Peyer's patch (tissue), 4 donors: ENCODE measurements at regions not wholly inside any gene's neighbourhood (a gene's known extent, or its start where the extent isn't known, plus 50 kb on each side); places are given as distances from the start of the nearest gene placed in this dataset.

ENCODE experiments used
- CTCF ChIP-seq, 6 experiments: fragments of 450-650 bp in 4 of 6; fragments of 200-600 bp in 2 of 6; sonication (generic) in 1 of 6; IDR thresholded peaks; one replicate each; pipeline ENCODE4 v1.5.1; 2017 to 2019; ENCODE audit warnings: antibody characterized with exemption in 6 of 6, mild to moderate bottlenecking in 3 of 6, moderate library complexity in 1 of 6
- POLR2A ChIP-seq, 2 donors: fragments of 450-650 bp; IDR thresholded peaks; one replicate each; pipeline ENCODE4 v1.5.1; 2017; ENCODE audit warnings: antibody characterized with exemption in 2 of 2, mild to moderate bottlenecking in 2 of 2, moderate library complexity in 2 of 2

- TF ChIP-seq CTCF (IDR thresholded peaks at IDR 0.05) = no peak
- TF ChIP-seq POLR2A (IDR thresholded peaks at IDR 0.05) = no peak
Observed at GRCh38 chr16:58912571-58912970, 178.5 kb upstream of the GOT2 start.
